ENCODE measurements at regions not wholly inside any gene's neighbourhood (a gene's known extent, or its start where the extent isn't known, plus 50 kb on each side); places are given as distances from the start of the nearest gene placed in this dataset.

GRCh38 chr10:83127942-83128575, 1011.2 kb upstream of the GHITM start:
- H3K36me3 Mint-ChIP-seq: peaks cover 0 to 5% of the 10 kb centered on the region in 2 donors
- DNase-seq (ENCODE audit: low spot score in 2 of 2) (no peak), ATAC-seq (no peak)

GRCh38 chr10:83140811-83141210, 998.5 kb upstream of the GHITM start:
- Mint-ChIP-seq H3K36me3 (peaks cover 0 to 6% of the 10 kb centered on the region in 2 donors), H3K9me3 (peaks cover 0 to 4% of the 10 kb centered on the region in 2 donors), H3K27ac (no peak overlapping the region)
- DNase-seq (ENCODE audit: low spot score in 2 of 2) (no peak), ATAC-seq (no peak)

More at GRCh38 chr10:83127942-83128575, 1011.2 kb upstream of the GHITM start:
- H3K27ac Mint-ChIP-seq: no peak overlapping the region
- H3K9me3 Mint-ChIP-seq: peaks cover 12 to 29% of the 10 kb centered on the region in 2 donors

- H3K36me3 Mint-ChIP-seq: peaks cover 0 to 6% of the 10 kb centered on the region in 2 donors
- DNase-seq (ENCODE audit: low spot score in 2 of 2): no peak
Measured at GRCh38 chr10:83142074-83142563, 997.2 kb upstream of the GHITM start.

GRCh38 chr10:83144461-83144860, 994.8 kb upstream of the GHITM start:
- ATAC-seq (no peak), DNase-seq (ENCODE audit: low spot score in 2 of 2) (no peak)
- Mint-ChIP-seq H3K9me3 (peaks cover 0 to 8% of the 10 kb centered on the region in 2 donors), H3K36me3 (peaks cover 0 to 6% of the 10 kb centered on the region in 2 donors), H3K27ac (no peak overlapping the region)

More at GRCh38 chr10:83142074-83142563, 997.2 kb upstream of the GHITM start:
- Mint-ChIP-seq H3K9me3 (peaks cover 0 to 4% of the 10 kb centered on the region in 2 donors), H3K27ac (no peak overlapping the region)
- no peak for ATAC-seq

- Mint-ChIP-seq H3K36me3 (no peaks in the 10 kb centered on the region), H3K27ac (no peak overlapping the region), H3K9me3 (peaks cover 12 to 24% of the 10 kb centered on the region in 2 donors)
- DNase-seq (ENCODE audit: low spot score in 2 of 2) (no peak), ATAC-seq (no peak)
Measured at GRCh38 chr10:83153714-83154113, 985.6 kb upstream of the GHITM start.

GRCh38 chr10:83164156-83164555, 975.2 kb upstream of the GHITM start:
- no peaks in the 10 kb centered on the region for H3K36me3 Mint-ChIP-seq
- H3K9me3 Mint-ChIP-seq: peaks cover 5% of the 10 kb centered on the region in 2 donors
- H3K27ac Mint-ChIP-seq: no peak overlapping the region
- ATAC-seq (no peak), DNase-seq (ENCODE audit: low spot score in 2 of 2) (no peak)

GRCh38 chr10:83165265-83165664, 974.0 kb upstream of the GHITM start:
- Mint-ChIP-seq H3K9me3 (peaks cover 0 to 5% of the 10 kb centered on the region in 2 donors), H3K36me3 (no peaks in the 10 kb centered on the region), H3K27ac (no peak overlapping the region)
- DNase-seq (ENCODE audit: low spot score in 2 of 2) (no peak), ATAC-seq (no peak)

- no peak for ATAC-seq
- H3K9me3 Mint-ChIP-seq: peaks cover 2 to 8% of the 10 kb centered on the region in 2 donors
- no peak for DNase-seq (ENCODE audit: low spot score in 2 of 2)
- H3K27ac Mint-ChIP-seq: no peak overlapping the region
- no peaks in the 10 kb centered on the region for H3K36me3 Mint-ChIP-seq
Measured at GRCh38 chr10:83166344-83166743, 973.0 kb upstream of the GHITM start.

GRCh38 chr10:83167081-83167480, 972.2 kb upstream of the GHITM start:
- ATAC-seq: no peak
- H3K27ac Mint-ChIP-seq: no peak overlapping the region

GRCh38 chr10:83176901-83177300, 962.4 kb upstream of the GHITM start:
- H3K36me3 Mint-ChIP-seq: peaks cover 0 to 5% of the 10 kb centered on the region in 2 donors
- ATAC-seq (no peak), DNase-seq (ENCODE audit: low spot score in 2 of 2) (no peak)
- H3K9me3 Mint-ChIP-seq: peaks cover 22 to 32% of the 10 kb centered on the region in 2 donors
- no peak overlapping the region for H3K27ac Mint-ChIP-seq

More at GRCh38 chr10:83167081-83167480, 972.2 kb upstream of the GHITM start:
- no peaks in the 10 kb centered on the region for H3K36me3 Mint-ChIP-seq
- H3K9me3 Mint-ChIP-seq: peaks cover 2 to 8% of the 10 kb centered on the region in 2 donors
- no peak for DNase-seq (ENCODE audit: low spot score in 2 of 2)

- DNase-seq (ENCODE audit: low spot score in 2 of 2): no peak
- H3K27ac Mint-ChIP-seq: no peak overlapping the region
- no peak for ATAC-seq
- peaks cover 24 to 31% of the 10 kb centered on the region in 2 donors for H3K9me3 Mint-ChIP-seq
- H3K36me3 Mint-ChIP-seq: peaks cover 0 to 5% of the 10 kb centered on the region in 2 donors
Measured at GRCh38 chr10:83178526-83178925, 960.8 kb upstream of the GHITM start.

GRCh38 chr10:83179371-83179770, 959.9 kb upstream of the GHITM start:
- H3K27ac Mint-ChIP-seq: no peak overlapping the region
- peaks cover 0 to 5% of the 10 kb centered on the region in 2 donors for H3K36me3 Mint-ChIP-seq
- peaks cover 20 to 31% of the 10 kb centered on the region in 2 donors for H3K9me3 Mint-ChIP-seq
- ATAC-seq (no peak), DNase-seq (ENCODE audit: low spot score in 2 of 2) (no peak)

- ATAC-seq (no peak), DNase-seq (ENCODE audit: low spot score in 2 of 2) (no peak)
- Mint-ChIP-seq H3K9me3 (peaks cover 14 to 36% of the 10 kb centered on the region in 2 donors), H3K36me3 (no peaks in the 10 kb centered on the region), H3K27ac (no peak overlapping the region)
Measured at GRCh38 chr10:83182076-83182475, 957.2 kb upstream of the GHITM start.

- H3K36me3 Mint-ChIP-seq: no peaks in the 10 kb centered on the region
- ATAC-seq (no peak), DNase-seq (ENCODE audit: low spot score in 2 of 2) (no peak)
- peaks cover 3 to 32% of the 10 kb centered on the region in 2 donors for H3K9me3 Mint-ChIP-seq
- H3K27ac Mint-ChIP-seq: no peak overlapping the region
Measured at GRCh38 chr10:83184641-83185040, 954.7 kb upstream of the GHITM start.

GRCh38 chr10:83190614-83191013, 948.7 kb upstream of the GHITM start:
- no peak for ATAC-seq
- no peak for DNase-seq (ENCODE audit: low spot score in 2 of 2)
- H3K36me3 Mint-ChIP-seq: no peaks in the 10 kb centered on the region
- H3K9me3 Mint-ChIP-seq: peaks cover 0 to 16% of the 10 kb centered on the region in 2 donors
- no peak overlapping the region for H3K27ac Mint-ChIP-seq

- Mint-ChIP-seq H3K9me3 (peaks cover 0 to 10% of the 10 kb centered on the region in 2 donors), H3K36me3 (no peaks in the 10 kb centered on the region), H3K27ac (peak overlapping the region in 1 of 2 donors; percentile 44)
- DNase-seq (ENCODE audit: low spot score in 2 of 2) (no peak), ATAC-seq (no peak)
Measured at GRCh38 chr10:83193026-83193425, 946.3 kb upstream of the GHITM start.

GRCh38 chr10:83195021-83195420, 944.3 kb upstream of the GHITM start:
- Mint-ChIP-seq H3K27ac (no peak overlapping the region), H3K36me3 (no peaks in the 10 kb centered on the region), H3K9me3 (peaks cover 8 to 15% of the 10 kb centered on the region in 2 donors)
- DNase-seq (ENCODE audit: low spot score in 2 of 2) (no peak), ATAC-seq (no peak)

GRCh38 chr10:83199374-83199773, 939.9 kb upstream of the GHITM start:
- Mint-ChIP-seq H3K9me3 (peaks cover 13 to 19% of the 10 kb centered on the region in 2 donors), H3K27ac (no peak overlapping the region), H3K36me3 (no peaks in the 10 kb centered on the region)
- no peak for ATAC-seq
- no peak for DNase-seq (ENCODE audit: low spot score in 2 of 2)

Measured in activated naive CD4-positive, alpha-beta T cell treated with anti-CD3 and anti-CD28 coated beads, Interleukin-2, amount 50 U/mL, for 72 hours (primary cell).